ENCODE measurements at regions not wholly inside any gene's neighbourhood (a gene's known extent, or its start where the extent isn't known, plus 50 kb on each side); places are given as distances from the start of the nearest gene placed in this dataset.

- Histone ChIP-seq H3K4me1 (ENCODE audit: control insufficient read depth in 2 of 2, insufficient read depth in 2 of 2, low read length in 2 of 2) (no peaks in the 10 kb centered on the region), H3K4me2 (replicated peaks; ENCODE audit: low read depth, low read length, poor library complexity, severe bottlenecking) (no peak overlapping the region), H4K20me1 (ENCODE audit: control insufficient read depth, insufficient read depth, low read length, poor library complexity, severe bottlenecking) (no peaks in the 10 kb centered on the region), H3K4me3 (ENCODE audit: control extremely low read depth in 1 of 5, extremely low read depth in 1 of 5, insufficient read depth in 1 of 5, low read depth in 2 of 5, low read length in 4 of 5) (no peak overlapping the region), H3K9me3 (ENCODE audit: control extremely low read depth in 1 of 3, control insufficient read depth in 2 of 3, insufficient read depth in 1 of 3, low read length in 2 of 3) (no peaks in the 10 kb centered on the region), H3K27me3 (replicated peaks in 1 of 4; ENCODE audit: control extremely low read depth in 1 of 4, control insufficient read depth in 3 of 4, insufficient read depth in 4 of 4, low read length in 3 of 4) (no peaks in the 10 kb centered on the region), H3K79me2 (ENCODE audit: control insufficient read depth, insufficient read depth, low read length) (no peaks in the 10 kb centered on the region), H3K27ac (ENCODE audit: low read length in 2 of 2) (no peak overlapping the region), H3K9ac (ENCODE audit: low read length) (no peak overlapping the region), H2AFZ (ENCODE audit: insufficient read depth, low read depth, low read length, poor library complexity, severe bottlenecking) (no peak overlapping the region), H3K36me3 (replicated peaks in 1 of 2; ENCODE audit: control extremely low read depth in 1 of 2, control insufficient read depth in 1 of 2, extremely low read depth in 1 of 2, insufficient read depth in 2 of 2, low read length in 1 of 2) (no peaks in the 10 kb centered on the region)
- peaks cover 2% of the 10 kb centered on the region for H3K9me3 Mint-ChIP-seq (ENCODE audit: insufficient read depth)
- no CpG with 5 or more reads among the region's 6 CpGs for WGBS (ENCODE audit: insufficient coverage)
- H3K27me3 Mint-ChIP-seq = no peaks in the 10 kb centered on the region
- DNase-seq (no peak), ATAC-seq (ENCODE audit: low read depth) (no peak)
- no peak overlapping the region for H3K27ac Mint-ChIP-seq
- no peaks in the 10 kb centered on the region for H3K4me1 Mint-ChIP-seq
- no peak for TF ChIP-seq CTCF (IDR thresholded peaks at IDR 0.05)
- TF ChIP-seq EZH2 (IDR thresholded peaks at IDR 0.05; ENCODE audit: borderline replicate concordance, insufficient read depth, low read depth, low read length, poor library complexity, severe bottlenecking) = no peak
- ChIA-PET POLR2A (no interaction called here), CTCF (no interaction called here)
- H3K4me3 Mint-ChIP-seq = no peak overlapping the region
- intact Hi-C loops (cut with micrococcal nuclease) = no loop called here
Measured at GRCh38 chrX:34555481-34555880, 101.6 kb downstream of the TMEM47 start.

- Histone ChIP-seq H3K9me3 (ENCODE audit: control extremely low read depth in 1 of 3, control insufficient read depth in 2 of 3, insufficient read depth in 1 of 3, low read length in 2 of 3) (no peaks in the 10 kb centered on the region), H3K4me1 (ENCODE audit: control insufficient read depth in 2 of 2, insufficient read depth in 2 of 2, low read length in 2 of 2) (no peaks in the 10 kb centered on the region), H3K9ac (ENCODE audit: low read length) (no peak overlapping the region), H3K4me3 (ENCODE audit: control extremely low read depth in 1 of 5, extremely low read depth in 1 of 5, insufficient read depth in 1 of 5, low read depth in 2 of 5, low read length in 4 of 5) (no peak overlapping the region), H3K36me3 (replicated peaks in 1 of 2; ENCODE audit: control extremely low read depth in 1 of 2, control insufficient read depth in 1 of 2, extremely low read depth in 1 of 2, insufficient read depth in 2 of 2, low read length in 1 of 2) (no peaks in the 10 kb centered on the region), H3K4me2 (replicated peaks; ENCODE audit: low read depth, low read length, poor library complexity, severe bottlenecking) (no peak overlapping the region), H3K79me2 (ENCODE audit: control insufficient read depth, insufficient read depth, low read length) (no peaks in the 10 kb centered on the region), H3K27me3 (replicated peaks in 1 of 4; ENCODE audit: control extremely low read depth in 1 of 4, control insufficient read depth in 3 of 4, insufficient read depth in 4 of 4, low read length in 3 of 4) (no peaks in the 10 kb centered on the region), H2AFZ (ENCODE audit: insufficient read depth, low read depth, low read length, poor library complexity, severe bottlenecking) (no peak overlapping the region), H4K20me1 (ENCODE audit: control insufficient read depth, insufficient read depth, low read length, poor library complexity, severe bottlenecking) (no peaks in the 10 kb centered on the region), H3K27ac (ENCODE audit: low read length in 2 of 2) (no peak overlapping the region)
- TF ChIP-seq CTCF (IDR thresholded peaks at IDR 0.05) = no peak
- TF ChIP-seq EZH2 (IDR thresholded peaks at IDR 0.05; ENCODE audit: borderline replicate concordance, insufficient read depth, low read depth, low read length, poor library complexity, severe bottlenecking) = no peak
- WGBS (ENCODE audit: insufficient coverage) = no CpG with 5 or more reads among the region's 4 CpGs
- Mint-ChIP-seq H3K4me3 (no peak overlapping the region), H3K27ac (no peak overlapping the region), H3K27me3 (no peaks in the 10 kb centered on the region), H3K4me1 (no peaks in the 10 kb centered on the region), H3K9me3 (ENCODE audit: insufficient read depth) (peaks cover 4% of the 10 kb centered on the region)
- ATAC-seq (ENCODE audit: low read depth) = no peak
- ChIA-PET POLR2A (no interaction called here), CTCF (no interaction called here)
- intact Hi-C loops (cut with micrococcal nuclease) = no loop called here
- no peak for DNase-seq
Measured at GRCh38 chrX:34546366-34546765, 110.7 kb downstream of the TMEM47 start.
